HepG2 (cell line): ENCODE measurements at regions not wholly inside any gene's neighbourhood (a gene's known extent, or its start where the extent isn't known, plus 50 kb on each side); places are given as distances from the start of the nearest gene placed in this dataset.

Experiments used
- ATAC-seq: fragments of 200-7000 bp; cut with Tn5 transposase; 3 replicates; pipeline ENCODE4 v1.9.1; 2020; ENCODE audit warnings: mild to moderate bottlenecking, moderate library complexity
- BruUV-seq: library from RNA; stranded (reverse); fragments of 400-500 nt; replicated peaks from 2 replicates; lab custom pipeline; 2021; lab: Mats Ljungman, UMichigan
- CTCF ChIA-PET: fragments of 300-600 bp; formaldehyde crosslinking; extraction: SDS; loops from one replicate; lab custom pipeline; 2021; ENCODE audit warnings: low total read pairs, inconsistent platforms, low intra/inter-chr PET ratio; lab: Yijun Ruan, JAX
- POLR2A ChIA-PET: fragments of 350-600 bp; sonication (Branson Sonifier 250); formaldehyde crosslinking; loops from one replicate; lab custom pipeline; 2020; ENCODE audit warnings: antibody characterized with exemption, inconsistent platforms; lab: Yijun Ruan, JAX
- DNase-seq: peaks from one replicate; pipeline ENCODE4 v3.0.0-alpha.2; 2015; ENCODE audit warnings: low spot score
- FAIRE-seq: peaks from 3 replicates; lab custom pipeline; 2011; peaks lifted over from hg19 to GRCh38; lab: Jason Lieb, UNC
- H2AFZ ChIP-seq: one replicate; pipeline ENCODE4 v1.6.1; 2011; ENCODE audit warnings: low read length, inconsistent platforms
- H3K27ac ChIP-seq: fragments of 300-600 bp; 3 replicates; pipeline ENCODE4 v1.8.0; 2011; ENCODE audit warnings: mixed run types, mild to moderate bottlenecking, mixed read lengths, low read length, inconsistent platforms; ENCODE audit not compliant: insufficient read depth; ENCODE audit errors: extremely low read length
- H3K27me3 ChIP-seq, 2 experiments: fragments of 200-600 bp in 1 of 2; 2 replicates in 1 of 2; 3 replicates in 1 of 2; pipeline versions ENCODE4 v1.6.0 to v1.8.0; 2011; ENCODE audit warnings: low read length in 2 of 2, mild to moderate bottlenecking in 2 of 2, moderate library complexity in 2 of 2, inconsistent platforms in 1 of 2; ENCODE audit not compliant: insufficient read depth in 2 of 2, control insufficient read depth in 1 of 2
- H3K36me3 ChIP-seq, 2 experiments: fragments of 200-600 bp in 1 of 2; replicated peaks in 1 of 2; 2 replicates in 1 of 2; 3 replicates in 1 of 2; pipeline versions ENCODE4 v1.5.1 to v1.8.0; 2011; ENCODE audit warnings: low read length in 2 of 2, inconsistent platforms in 1 of 2; ENCODE audit not compliant: insufficient read depth in 2 of 2, control insufficient read depth in 1 of 2
- H3K4me1 ChIP-seq: 2 replicates; pipeline ENCODE4 v1.5.1; 2012; ENCODE audit warnings: low read length, inconsistent platforms; ENCODE audit not compliant: insufficient read depth
- H3K4me2 ChIP-seq: 2 replicates; pipeline ENCODE4 v1.6.0; 2011; ENCODE audit warnings: low read depth, low read length, inconsistent platforms
- H3K4me3 ChIP-seq, 3 experiments: fragments of 200-600 bp in 1 of 3; sonication (generic), shearing (Covaris generic) in 1 of 3; replicated peaks in 1 of 3; 2 replicates each; pipeline ENCODE4 v1.5.1; 2011 to 2016; ENCODE audit warnings: low read length in 3 of 3, inconsistent platforms in 2 of 3, low read depth in 2 of 3, mild to moderate bottlenecking in 2 of 3, control low read depth in 1 of 3, mixed read lengths in 1 of 3; ENCODE audit not compliant: insufficient read depth in 1 of 3
- H3K79me2 ChIP-seq: one replicate; pipeline ENCODE4 v1.6.1; 2011; ENCODE audit warnings: low read length, inconsistent platforms; ENCODE audit not compliant: insufficient read depth
- H3K9ac ChIP-seq: 2 replicates; pipeline ENCODE4 v1.6.0; 2011; ENCODE audit warnings: mild to moderate bottlenecking, low read depth, low read length, inconsistent platforms; ENCODE audit not compliant: insufficient read depth
- H3K9me3 ChIP-seq: 2 replicates; pipeline ENCODE4 v1.5.1; 2012; ENCODE audit warnings: mild to moderate bottlenecking, low read length
- H4K20me1 ChIP-seq: 2 replicates; pipeline ENCODE4 v1.6.0; 2011; ENCODE audit warnings: inconsistent platforms, mild to moderate bottlenecking, low read length, moderate library complexity; ENCODE audit not compliant: insufficient read depth
- CBX1 ChIP-seq: IDR thresholded peaks from one replicate; pipeline ENCODE4 v1.6.1; 2016; ENCODE audit warnings: antibody characterized with exemption, low read depth
- FLYWCH1 ChIP-seq: sonication (generic); formaldehyde crosslinking; IDR thresholded peaks from 2 replicates; pipeline ENCODE4 v1.8.1; 2023; ENCODE audit warnings: mild to moderate bottlenecking, missing genetic modification reagents
- GATA4 ChIP-seq: sonication (generic); IDR thresholded peaks from 2 replicates; pipeline ENCODE4 v1.6.1; 2016; ENCODE audit warnings: antibody characterized with exemption, low read depth, borderline replicate concordance
- GLI4 ChIP-seq: sonication (generic); formaldehyde crosslinking; IDR thresholded peaks from 2 replicates; pipeline ENCODE4 v1.5.1; 2020; ENCODE audit warnings: missing genetic modification reagents, mild to moderate bottlenecking, moderate library complexity, borderline replicate concordance
- HNF4A ChIP-seq: sonication (generic); formaldehyde crosslinking; IDR thresholded peaks from 2 replicates; pipeline ENCODE4 v1.4.0; 2020; ENCODE audit warnings: missing genetic modification reagents
- KLF12 ChIP-seq: sonication (generic); formaldehyde crosslinking; IDR thresholded peaks from 2 replicates; pipeline ENCODE4 v1.4.0; 2020; ENCODE audit warnings: missing genetic modification reagents, borderline replicate concordance
- KMT2A ChIP-seq: sonication (generic); formaldehyde crosslinking; IDR thresholded peaks from 2 replicates; pipeline ENCODE4 v1.4.0; 2020; ENCODE audit warnings: missing genetic modification reagents
- TEAD2 ChIP-seq: sonication (generic); formaldehyde crosslinking; IDR thresholded peaks from 2 replicates; pipeline ENCODE4 v1.9.0; 2021; ENCODE audit warnings: missing genetic modification reagents
- TIGD3 ChIP-seq: sonication (generic); formaldehyde crosslinking; IDR thresholded peaks from 2 replicates; pipeline ENCODE4 v1.5.1; 2020; ENCODE audit warnings: mild to moderate bottlenecking, missing genetic modification reagents, borderline replicate concordance
- TMF1 ChIP-seq: sonication (generic); formaldehyde crosslinking; IDR thresholded peaks from 2 replicates; pipeline ENCODE4 v1.8.1; 2022; ENCODE audit warnings: low read depth, missing genetic modification reagents
- TSC22D2 ChIP-seq: sonication (generic); formaldehyde crosslinking; IDR thresholded peaks from 2 replicates; pipeline ENCODE4 v1.5.1; 2020; ENCODE audit warnings: missing genetic modification reagents, mild to moderate bottlenecking, borderline replicate concordance
- ZNF17 ChIP-seq: sonication (generic); formaldehyde crosslinking; IDR thresholded peaks from 2 replicates; pipeline ENCODE4 v1.5.0; 2020; ENCODE audit warnings: mild to moderate bottlenecking, missing genetic modification reagents
- ZNF367 ChIP-seq: sonication (generic); formaldehyde crosslinking; IDR thresholded peaks from 2 replicates; pipeline ENCODE4 v1.4.0; 2020; ENCODE audit warnings: missing genetic modification reagents, borderline replicate concordance
- ZNF788 ChIP-seq: sonication (generic); formaldehyde crosslinking; IDR thresholded peaks from 2 replicates; pipeline ENCODE4 v1.5.0; 2020; ENCODE audit warnings: mild to moderate bottlenecking, missing genetic modification reagents, borderline replicate concordance
- ZSCAN22 ChIP-seq: sonication (generic); formaldehyde crosslinking; IDR thresholded peaks from 2 replicates; pipeline ENCODE4 v1.4.0; 2020; ENCODE audit warnings: mild to moderate bottlenecking, missing genetic modification reagents
- WGBS: methylation state at CpG from one replicate; pipeline ENCODE4 v1.1.6; 2017; ENCODE audit warnings: low lambda C conversion rate; 5-methylcytosine and 5-hydroxymethylcytosine counted together
- in situ Hi-C: cut with HindIII; loops from 2 replicates; pipeline ENCODE4 v1.10.0; 2017; ENCODE audit warnings: low pct_unique_long_range_greater_than_20kb; ENCODE audit not compliant: extremely low pct_ligation_motif_present
- intact Hi-C: fragments of 100-400 bp; cut with micrococcal nuclease; formaldehyde crosslinking; loops from one replicate; pipeline ENCODE4 v1.10.0; 2022; ENCODE audit not compliant: unreplicated experiment
- TF ChIP-seq, protein P1 (sequence below): sonication (generic); formaldehyde crosslinking; IDR thresholded peaks from 2 replicates; pipeline ENCODE4 v1.4.0; 2020; ENCODE audit warnings: missing genetic modification reagents

- in situ Hi-C loops, result no loop called here
Measured at GRCh38 chr2:198973785-198974184, 484.0 kb downstream of the SATB2 start.

GRCh38 chr2:198973181-198973580 lies 484.6 kb downstream of the SATB2 start:
- ChIA-PET POLR2A (no interaction called here), CTCF (no interaction called here)
- ATAC-seq (no peak), FAIRE-seq (no peak), DNase-seq (no peak)
- no peaks in the 10 kb centered on the region for H3K79me2 ChIP-seq
- 43% methylated on average over 2 of the region's 3 CpGs for WGBS
- no peak overlapping the region for H3K9ac ChIP-seq
- peaks cover 64% of the 10 kb centered on the region for H3K9me3 ChIP-seq
- H3K27me3 ChIP-seq, result no peaks in the 10 kb centered on the region
- H3K4me2 ChIP-seq, result no peak overlapping the region
- in situ Hi-C loops (no loop called here), intact Hi-C loops (no loop called here)
- H3K4me1 ChIP-seq, result no peaks in the 10 kb centered on the region
- H4K20me1 ChIP-seq, result no peaks in the 10 kb centered on the region
- no peaks in the 10 kb centered on the region for H3K36me3 ChIP-seq
- BruUV-seq, result no TSS peak
- H3K4me3 ChIP-seq, result no peak overlapping the region
- no peak overlapping the region for H2AFZ ChIP-seq
- H3K27ac ChIP-seq, result no peak overlapping the region
- TF ChIP-seq TSC22D2 (no peak), ZNF367 (no peak), KLF12 (CRISPR knock-in tag) (no peak), ZSCAN22 (no peak), TIGD3 (no peak), KMT2A (CRISPR knock-in tag) (no peak), ZNF788 (CRISPR knock-in tag) (no peak)
- TF ChIP-seq, protein P1, sequence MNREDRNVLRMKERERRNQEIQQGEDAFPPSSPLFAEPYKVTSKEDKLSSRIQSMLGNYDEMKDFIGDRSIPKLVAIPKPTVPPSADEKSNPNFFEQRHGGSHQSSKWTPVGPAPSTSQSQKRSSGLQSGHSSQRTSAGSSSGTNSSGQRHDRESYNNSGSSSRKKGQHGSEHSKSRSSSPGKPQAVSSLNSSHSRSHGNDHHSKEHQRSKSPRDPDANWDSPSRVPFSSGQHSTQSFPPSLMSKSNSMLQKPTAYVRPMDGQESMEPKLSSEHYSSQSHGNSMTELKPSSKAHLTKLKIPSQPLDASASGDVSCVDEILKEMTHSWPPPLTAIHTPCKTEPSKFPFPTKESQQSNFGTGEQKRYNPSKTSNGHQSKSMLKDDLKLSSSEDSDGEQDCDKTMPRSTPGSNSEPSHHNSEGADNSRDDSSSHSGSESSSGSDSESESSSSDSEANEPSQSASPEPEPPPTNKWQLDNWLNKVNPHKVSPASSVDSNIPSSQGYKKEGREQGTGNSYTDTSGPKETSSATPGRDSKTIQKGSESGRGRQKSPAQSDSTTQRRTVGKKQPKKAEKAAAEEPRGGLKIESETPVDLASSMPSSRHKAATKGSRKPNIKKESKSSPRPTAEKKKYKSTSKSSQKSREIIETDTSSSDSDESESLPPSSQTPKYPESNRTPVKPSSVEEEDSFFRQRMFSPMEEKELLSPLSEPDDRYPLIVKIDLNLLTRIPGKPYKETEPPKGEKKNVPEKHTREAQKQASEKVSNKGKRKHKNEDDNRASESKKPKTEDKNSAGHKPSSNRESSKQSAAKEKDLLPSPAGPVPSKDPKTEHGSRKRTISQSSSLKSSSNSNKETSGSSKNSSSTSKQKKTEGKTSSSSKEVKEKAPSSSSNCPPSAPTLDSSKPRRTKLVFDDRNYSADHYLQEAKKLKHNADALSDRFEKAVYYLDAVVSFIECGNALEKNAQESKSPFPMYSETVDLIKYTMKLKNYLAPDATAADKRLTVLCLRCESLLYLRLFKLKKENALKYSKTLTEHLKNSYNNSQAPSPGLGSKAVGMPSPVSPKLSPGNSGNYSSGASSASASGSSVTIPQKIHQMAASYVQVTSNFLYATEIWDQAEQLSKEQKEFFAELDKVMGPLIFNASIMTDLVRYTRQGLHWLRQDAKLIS (CRISPR knock-in tag), result no peak

More at GRCh38 chr2:198973785-198974184, 484.0 kb downstream of the SATB2 start:
- ChIA-PET POLR2A (no interaction called here), CTCF (no interaction called here)
- Histone ChIP-seq H3K4me3 (no peak overlapping the region), H3K9ac (no peak overlapping the region), H3K4me2 (no peak overlapping the region), H2AFZ (no peak overlapping the region), H3K9me3 (peaks cover 70% of the 10 kb centered on the region), H3K36me3 (no peaks in the 10 kb centered on the region), H3K27ac (no peak overlapping the region), H3K27me3 (no peaks in the 10 kb centered on the region), H3K4me1 (no peaks in the 10 kb centered on the region), H4K20me1 (no peaks in the 10 kb centered on the region), H3K79me2 (no peaks in the 10 kb centered on the region)
- DNase-seq (no peak), ATAC-seq (no peak), FAIRE-seq (no peak)
- no TSS peak for BruUV-seq
- TF ChIP-seq TIGD3 (no peak), TMF1 (no peak), FLYWCH1 (CRISPR knock-in tag) (no peak), ZNF17 (CRISPR knock-in tag) (no peak), TEAD2 (CRISPR knock-in tag) (no peak), CBX1 (no peak), GLI4 (no peak), GATA4 (no peak), HNF4A (CRISPR knock-in tag) (no peak)
- intact Hi-C loops, result no loop called here
- 11% methylated on average over 2 of the region's 2 CpGs for WGBS
